Thoracic aorta (tissue), 2 donors: ENCODE measurements at regions not wholly inside any gene's neighbourhood (a gene's known extent, or its start where the extent isn't known, plus 50 kb on each side); places are given as distances from the start of the nearest gene placed in this dataset.

Source experiments
- ATAC-seq: fragments of 150-250 bp; one replicate; pipeline ENCODE4 v1.8.0; 2017; ENCODE audit warnings: low read depth; ENCODE audit not compliant: insufficient number of reproducible peaks, low FRiP score
- DNase-seq: peaks from one replicate; pipeline ENCODE4 v3.0.0-alpha.2; 2020; ENCODE audit warnings: low spot score
- H3K27ac ChIP-seq, 2 donors: fragments of 200-600 bp; sonication (generic); 1 replicate in 1 of 2; 2 replicates in 1 of 2; pipeline ENCODE4 v1.5.1; 2016; ENCODE audit warnings: mild to moderate bottlenecking in 2 of 2, moderate library complexity in 2 of 2
- H3K27me3 ChIP-seq: fragments of 200-600 bp; sonication (generic); replicated peaks from 2 replicates; pipeline ENCODE4 v1.6.0; 2016; ENCODE audit warnings: mild to moderate bottlenecking; ENCODE audit not compliant: insufficient read depth
- H3K36me3 ChIP-seq: fragments of 200-600 bp; sonication (generic); one replicate; pipeline ENCODE4 v1.5.1; 2016
- H3K4me1 ChIP-seq, 2 donors: fragments of 200-600 bp; sonication (generic); 1 replicate in 1 of 2; 2 replicates in 1 of 2; pipeline versions ENCODE4 v1.5.1 to v1.6.0; 2016; ENCODE audit warnings: low read depth in 2 of 2, mild to moderate bottlenecking in 1 of 2; ENCODE audit not compliant: control insufficient read depth in 1 of 2
- H3K4me3 ChIP-seq: fragments of 200-600 bp; sonication (generic); 2 replicates; pipeline ENCODE4 v1.5.1; 2016; ENCODE audit warnings: mild to moderate bottlenecking
- H3K9me3 ChIP-seq: fragments of 200-600 bp; sonication (generic); 2 replicates; pipeline ENCODE4 v1.5.1; 2016
- TF ChIP-seq, protein P1 (sequence below): fragments of 200-600 bp; sonication (generic); IDR thresholded peaks from one replicate; pipeline ENCODE4 v1.5.1; 2019; ENCODE audit warnings: antibody characterized with exemption

DNA sequence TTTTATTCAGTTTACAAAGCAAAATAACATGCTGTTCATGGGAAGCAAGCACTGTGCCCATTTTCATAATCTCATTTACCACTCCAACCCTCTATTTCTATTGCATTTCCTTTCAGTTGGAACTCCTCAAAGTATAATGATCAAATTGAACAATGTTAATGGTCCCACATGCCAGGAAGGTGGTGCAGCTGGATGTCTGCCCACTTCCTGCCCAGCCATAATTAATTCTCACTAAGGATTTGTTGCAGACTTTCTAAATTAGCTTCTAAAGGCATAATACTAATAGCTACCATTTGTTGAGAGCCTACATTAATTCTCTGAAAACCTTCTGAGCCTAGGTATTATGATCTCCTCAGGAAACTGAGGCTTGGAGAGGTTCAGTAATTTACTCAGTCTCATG is 316.1 kb upstream of the TPM1 start:
- Histone ChIP-seq H3K27me3 (no peaks in the 10 kb centered on the region), H3K4me3 (no peak overlapping the region), H3K36me3 (peaks cover 25% of the 10 kb centered on the region), H3K9me3 (no peaks in the 10 kb centered on the region), H3K4me1 (no peaks in the 10 kb centered on the region), H3K27ac (no peak overlapping the region)
- no peak for ATAC-seq
- TF ChIP-seq, protein P1, sequence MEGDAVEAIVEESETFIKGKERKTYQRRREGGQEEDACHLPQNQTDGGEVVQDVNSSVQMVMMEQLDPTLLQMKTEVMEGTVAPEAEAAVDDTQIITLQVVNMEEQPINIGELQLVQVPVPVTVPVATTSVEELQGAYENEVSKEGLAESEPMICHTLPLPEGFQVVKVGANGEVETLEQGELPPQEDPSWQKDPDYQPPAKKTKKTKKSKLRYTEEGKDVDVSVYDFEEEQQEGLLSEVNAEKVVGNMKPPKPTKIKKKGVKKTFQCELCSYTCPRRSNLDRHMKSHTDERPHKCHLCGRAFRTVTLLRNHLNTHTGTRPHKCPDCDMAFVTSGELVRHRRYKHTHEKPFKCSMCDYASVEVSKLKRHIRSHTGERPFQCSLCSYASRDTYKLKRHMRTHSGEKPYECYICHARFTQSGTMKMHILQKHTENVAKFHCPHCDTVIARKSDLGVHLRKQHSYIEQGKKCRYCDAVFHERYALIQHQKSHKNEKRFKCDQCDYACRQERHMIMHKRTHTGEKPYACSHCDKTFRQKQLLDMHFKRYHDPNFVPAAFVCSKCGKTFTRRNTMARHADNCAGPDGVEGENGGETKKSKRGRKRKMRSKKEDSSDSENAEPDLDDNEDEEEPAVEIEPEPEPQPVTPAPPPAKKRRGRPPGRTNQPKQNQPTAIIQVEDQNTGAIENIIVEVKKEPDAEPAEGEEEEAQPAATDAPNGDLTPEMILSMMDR: no peak
- DNase-seq: no peak

DNA sequence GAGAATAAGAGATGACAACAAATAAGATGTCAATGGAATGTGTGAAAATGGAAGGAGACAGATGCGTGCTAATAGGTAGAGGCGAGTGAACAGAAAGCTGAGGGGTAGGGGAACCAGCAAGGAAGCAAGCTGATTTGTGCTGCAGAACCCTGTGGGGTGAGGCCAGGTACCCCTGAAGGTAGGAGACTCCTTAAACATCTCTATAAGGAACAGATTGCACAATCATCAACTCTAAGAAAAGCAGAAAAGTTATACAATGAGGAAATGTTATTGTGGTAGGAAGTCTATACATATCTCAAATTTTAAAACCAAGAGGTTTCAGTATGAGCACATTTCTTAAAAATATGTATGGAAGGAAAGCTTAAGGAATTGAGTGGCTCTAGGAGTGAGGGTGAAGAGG is 315.0 kb upstream of the TPM1 start:
- TF ChIP-seq, protein P1: no peak
- DNase-seq (no peak), ATAC-seq (no peak)
- Histone ChIP-seq H3K9me3 (no peaks in the 10 kb centered on the region), H3K27me3 (no peaks in the 10 kb centered on the region), H3K27ac (no peak overlapping the region), H3K4me1 (no peaks in the 10 kb centered on the region), H3K36me3 (peaks cover 27% of the 10 kb centered on the region), H3K4me3 (no peak overlapping the region)

DNA sequence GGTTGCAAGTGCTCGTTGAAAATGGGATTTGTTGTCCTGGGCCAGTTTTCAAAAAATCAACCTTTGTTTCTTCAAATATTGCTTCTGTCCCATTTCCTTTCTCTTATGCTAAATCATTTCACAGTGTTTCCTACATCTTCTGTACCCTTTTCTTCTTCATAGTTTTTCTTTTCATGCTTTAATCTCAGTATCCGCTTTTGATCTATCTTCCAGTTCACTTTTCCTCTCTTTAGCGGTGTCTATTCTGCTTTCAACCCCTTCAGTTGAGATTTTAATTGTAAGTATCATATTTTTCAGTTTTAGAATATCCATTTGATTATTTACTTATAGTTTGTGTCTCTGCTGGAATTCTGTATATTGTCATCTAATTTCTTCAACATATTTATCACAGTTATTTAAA is 311.7 kb upstream of the TPM1 start:
- Histone ChIP-seq H3K9me3 (no peaks in the 10 kb centered on the region), H3K27me3 (no peaks in the 10 kb centered on the region), H3K4me1 (no peaks in the 10 kb centered on the region), H3K4me3 (no peak overlapping the region), H3K36me3 (peaks cover 15% of the 10 kb centered on the region), H3K27ac (no peak overlapping the region)
- TF ChIP-seq, protein P1: no peak
- ATAC-seq (no peak), DNase-seq (no peak)

DNA sequence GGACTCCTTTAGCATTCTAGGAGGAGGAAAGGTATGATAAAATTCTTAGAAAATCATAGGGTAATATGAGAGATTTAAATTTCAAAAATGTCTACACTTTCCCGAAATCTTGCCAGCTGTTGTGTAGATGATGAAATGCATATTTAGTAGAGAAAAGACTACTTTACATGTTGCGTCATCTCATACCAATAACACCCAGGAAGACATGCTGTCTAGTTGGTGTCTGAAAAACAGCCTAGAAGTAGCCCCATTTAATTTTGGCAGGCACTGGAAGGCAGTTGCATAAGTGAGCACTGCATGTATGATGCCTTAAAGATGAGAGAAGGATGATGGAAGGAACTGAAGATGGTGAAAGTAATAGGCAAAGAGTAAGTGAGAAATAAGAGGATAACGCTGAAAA is 310.5 kb upstream of the TPM1 start:
- H3K4me3 ChIP-seq: no peak overlapping the region
- no peaks in the 10 kb centered on the region for H3K27me3 ChIP-seq
- H3K27ac ChIP-seq: no peak overlapping the region
- H3K4me1 ChIP-seq: no peaks in the 10 kb centered on the region
- H3K9me3 ChIP-seq: no peaks in the 10 kb centered on the region
- TF ChIP-seq, protein P1: no peak
- ATAC-seq (no peak), DNase-seq (no peak)
- H3K36me3 ChIP-seq: peaks cover 15% of the 10 kb centered on the region

DNA sequence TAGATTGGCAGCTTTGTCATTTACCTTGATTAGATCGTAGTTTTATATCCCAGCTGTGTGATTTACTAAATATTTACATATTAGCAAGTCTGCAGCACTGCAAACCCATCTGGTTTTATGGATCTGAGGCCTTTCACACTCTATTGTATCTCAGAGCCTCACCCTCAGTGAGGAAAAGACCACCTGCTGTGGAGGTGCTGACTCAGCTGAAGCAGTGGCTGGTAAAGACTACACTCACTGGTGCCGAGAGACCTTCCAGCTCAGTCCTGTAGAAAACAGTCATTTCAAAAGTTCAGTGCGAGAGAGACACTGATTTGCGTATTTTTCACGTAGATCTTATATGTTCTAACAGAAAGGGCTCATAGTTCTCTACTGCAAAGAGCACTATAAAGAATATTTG is 307.8 kb upstream of the TPM1 start:
- DNase-seq: no peak
- no peak overlapping the region for H3K4me3 ChIP-seq
- no peaks in the 10 kb centered on the region for H3K4me1 ChIP-seq
- no peak overlapping the region for H3K27ac ChIP-seq
- ATAC-seq: no peak
- H3K27me3 ChIP-seq: no peaks in the 10 kb centered on the region
- H3K9me3 ChIP-seq: no peaks in the 10 kb centered on the region
- TF ChIP-seq, protein P1: no peak
- H3K36me3 ChIP-seq: peaks cover 27% of the 10 kb centered on the region
